ENCODE measurements at regions not wholly inside any gene's neighbourhood (a gene's known extent, or its start where the extent isn't known, plus 50 kb on each side); places are given as distances from the start of the nearest gene placed in this dataset.
"Not testable (repeated sequence)": the region's sequence is repeated elsewhere in the genome, so short reads cannot be mapped to it uniquely, and the experiment has no call there.

DNA sequence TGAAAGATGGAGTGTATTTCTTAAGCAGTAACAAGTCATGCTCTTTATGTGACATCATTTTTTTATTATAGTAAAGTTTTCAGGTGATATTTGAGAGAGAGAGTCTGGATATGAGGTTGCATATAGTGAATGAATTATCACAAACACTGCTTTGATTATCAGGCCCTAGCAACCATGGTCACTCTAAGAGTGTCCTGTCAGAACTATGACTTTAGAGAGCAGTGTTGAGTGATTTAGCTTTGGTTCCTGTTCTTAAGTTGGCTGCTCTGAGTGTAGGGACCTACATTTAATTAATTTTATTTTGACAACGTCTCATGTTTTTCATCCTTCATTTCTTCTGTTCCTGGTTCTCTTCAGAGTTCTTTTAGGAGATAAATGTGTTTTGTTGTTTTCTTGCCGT is 275.5 kb downstream of the KCNJ3 start:
- no peak overlapping the region for H3K4me3 ChIP-seq (ENCODE audit: low read depth, low read length)
- TF ChIP-seq CTCF (IDR thresholded peaks at IDR 0.05; ENCODE audit: insufficient read depth, low read length) = no peak
- no peak for DNase-seq (ENCODE audit: low read depth)

DNA sequence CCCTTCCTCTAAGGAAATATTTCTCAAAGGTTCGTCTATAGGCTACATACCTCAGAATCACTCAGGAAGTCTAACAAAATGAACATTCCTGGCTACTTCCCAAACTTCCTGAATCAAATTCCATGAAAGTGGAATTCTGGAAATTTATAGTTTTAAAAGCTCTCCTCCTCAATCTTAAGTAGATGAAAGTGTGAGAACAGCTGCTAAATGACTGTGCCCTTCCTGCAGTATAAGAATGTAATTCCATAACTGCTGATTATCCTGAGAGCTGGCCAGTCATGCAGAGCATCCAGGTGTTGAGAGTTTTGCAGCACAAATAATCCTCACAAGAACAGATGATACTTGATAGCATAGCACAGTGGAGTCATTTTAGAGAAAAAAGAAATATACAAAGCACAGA is 265.0 kb downstream of the KCNJ3 start:
- no peak for TF ChIP-seq CTCF (IDR thresholded peaks at IDR 0.05; ENCODE audit: insufficient read depth, low read length)
- DNase-seq (ENCODE audit: low read depth) = no peak
- H3K4me3 ChIP-seq (ENCODE audit: low read depth, low read length) = no peak overlapping the region

GRCh38 chr2:154961676-154962075 is 263.2 kb downstream of the KCNJ3 start:
- no peak for TF ChIP-seq CTCF (IDR thresholded peaks at IDR 0.05; ENCODE audit: insufficient read depth, low read length)
- H3K4me3 ChIP-seq (ENCODE audit: low read depth, low read length) = no peak overlapping the region

DNA sequence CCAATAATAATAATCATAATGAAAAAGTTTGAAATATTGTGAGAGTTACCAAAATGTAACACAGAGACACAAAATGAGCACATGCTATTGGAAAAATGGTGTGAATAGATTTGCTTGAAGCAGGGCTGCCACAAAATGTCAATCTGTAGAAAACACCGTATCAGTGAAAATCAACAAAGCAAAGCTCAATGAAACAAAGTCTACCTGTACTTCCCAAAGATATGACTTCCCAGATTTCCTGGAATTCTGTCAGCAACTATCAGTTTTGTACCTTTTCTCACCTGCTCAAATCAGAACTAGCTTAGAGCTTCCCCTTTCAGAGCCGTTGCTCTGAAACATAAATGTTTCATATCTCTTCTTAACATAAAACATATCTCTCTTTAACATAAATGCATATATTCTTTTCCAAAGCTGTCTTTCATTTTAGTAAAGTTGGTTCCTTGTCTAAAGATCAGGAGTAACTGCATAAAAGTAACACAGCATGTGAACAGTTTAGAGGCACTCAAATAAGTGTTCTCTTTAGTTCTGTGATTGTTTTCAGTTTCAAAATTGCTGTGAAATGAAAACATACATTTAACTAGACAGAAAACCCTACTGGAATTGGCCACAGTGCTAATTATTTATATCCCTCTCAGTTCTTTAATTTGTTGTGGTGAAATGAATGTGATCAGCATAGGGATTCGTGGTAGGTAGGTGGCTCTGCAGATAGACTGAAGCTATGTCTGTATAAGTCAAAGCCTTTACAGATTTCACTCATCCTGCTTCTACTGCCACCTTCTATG is 262.5 kb downstream of the KCNJ3 start:
- TF ChIP-seq CTCF (IDR thresholded peaks at IDR 0.05; ENCODE audit: insufficient read depth, low read length) = no peak
- no peak overlapping the region for H3K4me3 ChIP-seq (ENCODE audit: low read depth, low read length)
- no peak for DNase-seq (ENCODE audit: low read depth)

More at GRCh38 chr2:154961676-154962075, 263.2 kb downstream of the KCNJ3 start:
- no peak for DNase-seq (ENCODE audit: low read depth)

DNA sequence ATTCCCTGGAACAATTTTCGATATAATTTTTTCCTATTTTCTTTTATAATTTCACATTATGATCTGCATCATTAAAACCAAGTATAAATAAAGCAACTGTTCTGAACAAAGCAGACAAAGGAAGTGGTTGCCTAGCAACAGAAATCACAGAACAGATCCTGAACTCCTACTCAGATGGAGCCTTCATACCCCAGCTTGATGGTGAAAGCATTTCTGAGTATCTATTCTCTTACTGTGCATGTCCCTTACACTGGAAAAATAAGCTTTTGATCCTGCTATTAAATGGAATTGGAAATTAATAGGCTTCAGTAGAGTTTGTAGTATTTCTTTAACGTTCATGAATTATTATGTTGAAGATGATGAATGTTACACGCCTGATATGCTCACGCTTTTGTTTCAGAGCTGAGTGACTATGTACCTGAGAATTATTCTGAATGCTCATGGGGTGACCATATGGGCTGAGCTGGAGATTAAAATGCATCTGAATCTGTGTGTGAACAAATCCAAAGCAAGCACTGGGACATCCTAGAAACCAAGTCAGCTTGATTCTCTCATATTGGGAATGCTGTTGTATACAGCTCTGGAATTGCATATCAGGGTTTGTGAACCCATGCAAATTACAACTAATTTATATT is 254.0 kb downstream of the KCNJ3 start:
- no peak overlapping the region for H3K4me3 ChIP-seq (ENCODE audit: low read depth, low read length)
- DNase-seq (ENCODE audit: low read depth) = no peak
- TF ChIP-seq CTCF (IDR thresholded peaks at IDR 0.05; ENCODE audit: insufficient read depth, low read length) = no peak

GRCh38 chr2:154947416-154947815 is 248.9 kb downstream of the KCNJ3 start:
- H3K4me3 ChIP-seq (ENCODE audit: low read depth, low read length); DNase-seq (ENCODE audit: low read depth): not testable (repeated sequence)

GRCh38 chr2:154945984-154946383 is 247.5 kb downstream of the KCNJ3 start:
- TF ChIP-seq CTCF (IDR thresholded peaks at IDR 0.05; ENCODE audit: insufficient read depth, low read length) = no peak
- no peak for DNase-seq (ENCODE audit: low read depth)
- no peak overlapping the region for H3K4me3 ChIP-seq (ENCODE audit: low read depth, low read length)
